CD4-positive, alpha-beta T cell treated with Interferon alpha-2 for 1 hour (primary cell): ENCODE measurements at regions not wholly inside any gene's neighbourhood (a gene's known extent, or its start where the extent isn't known, plus 50 kb on each side); places are given as distances from the start of the nearest gene placed in this dataset.
"Not testable (repeated sequence)": the region's sequence is repeated elsewhere in the genome, so short reads cannot be mapped to it uniquely, and the experiment has no call there.

ENCODE experiments used
- DNase-seq, 2 donors: peaks; one replicate each; pipeline ENCODE4 v3.0.0-alpha.2; 2020 to 2022

- no peak for DNase-seq
Measured at GRCh38 chr10:22158426-22158825, 59.4 kb downstream of the EBLN1 start.

- no peak for DNase-seq
Measured at GRCh38 chr10:22156750-22157149, 61.1 kb downstream of the EBLN1 start.

DNA sequence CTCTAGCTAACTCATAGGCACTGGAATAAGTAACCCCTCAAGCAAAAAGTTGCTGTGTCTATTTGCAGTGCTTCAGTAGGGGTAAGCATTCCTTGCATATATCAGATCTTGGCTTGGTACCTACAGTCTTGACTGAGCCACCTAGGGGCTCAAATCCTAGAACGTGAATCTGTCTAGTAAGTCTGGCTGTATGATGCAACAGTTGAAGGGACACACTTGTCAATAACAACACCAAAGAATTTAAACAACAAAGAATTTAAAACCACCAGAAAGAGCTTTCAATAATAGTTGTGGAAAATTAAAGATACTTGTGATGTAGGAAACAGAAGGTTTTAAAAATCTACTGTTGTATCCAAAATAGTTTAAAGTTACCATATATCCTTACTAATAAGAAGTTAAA is 65.4 kb downstream of the EBLN1 start:
- DNase-seq = no peak

DNA sequence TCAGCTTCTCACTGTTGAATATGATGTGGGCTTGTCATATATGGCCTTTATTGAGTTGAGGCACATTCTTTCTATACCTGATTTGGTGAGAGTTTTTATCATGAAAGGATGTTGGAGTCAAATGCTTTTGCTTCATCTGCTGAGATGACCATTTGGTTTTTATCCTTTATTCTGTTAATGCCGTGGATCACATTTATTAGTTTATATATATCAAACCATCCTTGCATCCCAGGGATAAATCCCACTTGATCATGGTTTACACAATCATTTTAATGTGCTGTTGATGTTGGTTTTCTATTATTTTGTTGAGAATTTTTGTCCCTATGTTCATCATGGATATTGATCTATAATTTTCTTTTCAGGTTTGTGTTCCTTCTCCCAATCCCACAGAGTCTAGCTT is 67.0 kb downstream of the EBLN1 start:
- DNase-seq = no peak

DNA sequence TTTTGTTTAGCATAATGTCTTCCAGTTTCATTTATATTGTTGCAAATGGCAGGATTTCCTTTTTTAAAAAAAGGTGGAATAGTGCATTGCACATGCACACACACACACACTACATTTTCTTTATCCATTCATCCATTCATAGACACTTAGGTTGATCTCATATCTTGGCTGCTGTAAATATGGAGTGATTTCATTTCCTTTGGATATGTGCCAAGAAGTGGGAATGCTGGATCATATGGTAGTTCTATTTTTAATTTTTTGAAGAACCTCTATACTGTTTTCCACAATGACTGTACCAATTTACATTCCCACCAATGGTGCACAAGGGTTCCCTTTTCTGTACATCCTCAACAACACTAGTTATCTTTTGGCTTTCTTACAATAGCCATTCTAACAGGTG is 68.9 kb downstream of the EBLN1 start:
- no peak for DNase-seq

DNA sequence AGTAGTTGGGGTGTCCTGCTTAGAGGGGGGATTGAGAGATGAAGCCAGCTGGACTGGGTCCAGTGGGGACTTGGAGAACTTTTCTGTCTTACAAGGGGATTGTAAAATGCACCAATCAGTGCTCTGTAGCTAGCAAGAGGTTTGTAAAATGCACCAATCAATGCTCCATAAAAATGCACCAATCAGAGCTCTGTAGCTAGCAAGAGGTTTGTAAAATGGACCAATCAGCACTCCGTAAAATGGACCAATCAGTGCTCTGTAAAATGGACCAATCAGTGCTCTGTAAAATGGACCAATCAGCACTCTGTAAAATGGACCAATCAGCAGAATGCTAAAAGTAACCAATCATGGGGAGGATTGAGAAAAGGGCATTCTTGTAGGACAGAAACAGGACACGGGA is 71.9 kb downstream of the EBLN1 start:
- DNase-seq = not testable (repeated sequence)

GRCh38 chr10:22137542-22137941 is 80.3 kb downstream of the EBLN1 start:
- DNase-seq = no peak

GRCh38 chr10:22135591-22135990 is 82.2 kb downstream of the EBLN1 start:
- no peak for DNase-seq

- no peak for DNase-seq
Measured at GRCh38 chr10:22133749-22134624, 83.8 kb downstream of the EBLN1 start.

GRCh38 chr10:22130824-22131223 is 87.0 kb downstream of the EBLN1 start:
- not testable (repeated sequence) for DNase-seq

- DNase-seq = not testable (repeated sequence)
Measured at GRCh38 chr10:22129612-22130011, 88.2 kb downstream of the EBLN1 start.

- DNase-seq = not testable (repeated sequence)
Measured at GRCh38 chr10:22121181-22121580, 96.6 kb downstream of the EBLN1 start.

GRCh38 chr10:22120072-22120471 is 97.7 kb downstream of the EBLN1 start:
- DNase-seq = not testable (repeated sequence)

DNA sequence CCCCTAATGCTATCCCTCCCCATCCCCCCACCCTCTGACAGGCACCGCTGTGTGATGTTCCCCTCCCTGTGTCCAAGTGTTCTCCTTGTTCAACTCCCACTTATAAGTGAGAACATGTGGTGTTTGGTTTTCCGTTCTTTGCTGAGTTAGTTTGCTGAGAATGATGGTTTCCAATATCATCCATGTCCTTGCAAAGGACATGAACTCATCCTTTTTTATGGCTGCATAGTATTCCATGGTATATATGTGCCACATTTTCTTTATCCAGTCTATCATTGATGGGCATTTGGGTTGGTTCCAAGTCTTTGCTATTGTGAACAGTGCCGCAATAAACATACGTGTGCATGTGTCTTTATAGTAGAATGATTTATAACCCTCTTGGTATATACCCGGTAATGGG is 98.2 kb downstream of the EBLN1 start:
- DNase-seq = not testable (repeated sequence)

DNA sequence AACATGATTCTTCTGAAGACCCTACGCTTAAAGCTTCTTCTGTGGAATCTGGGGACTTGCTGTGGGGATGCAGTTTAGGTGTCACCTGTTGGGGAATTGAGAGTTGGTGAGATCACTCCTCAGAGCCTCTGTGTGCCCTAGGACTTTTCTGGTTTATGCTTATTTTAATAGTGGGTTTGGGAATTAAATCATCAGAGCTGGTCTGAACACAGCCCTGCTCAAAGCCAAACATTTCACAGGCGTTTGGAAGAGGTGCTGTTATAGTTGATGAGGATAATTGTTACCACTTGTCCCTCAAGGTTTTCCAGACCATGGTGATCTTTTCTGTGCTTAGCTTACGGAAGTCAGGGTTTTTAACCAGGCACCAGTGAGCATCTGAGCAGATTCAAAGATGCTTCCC is 106.1 kb downstream of the EBLN1 start:
- DNase-seq = no peak

DNA sequence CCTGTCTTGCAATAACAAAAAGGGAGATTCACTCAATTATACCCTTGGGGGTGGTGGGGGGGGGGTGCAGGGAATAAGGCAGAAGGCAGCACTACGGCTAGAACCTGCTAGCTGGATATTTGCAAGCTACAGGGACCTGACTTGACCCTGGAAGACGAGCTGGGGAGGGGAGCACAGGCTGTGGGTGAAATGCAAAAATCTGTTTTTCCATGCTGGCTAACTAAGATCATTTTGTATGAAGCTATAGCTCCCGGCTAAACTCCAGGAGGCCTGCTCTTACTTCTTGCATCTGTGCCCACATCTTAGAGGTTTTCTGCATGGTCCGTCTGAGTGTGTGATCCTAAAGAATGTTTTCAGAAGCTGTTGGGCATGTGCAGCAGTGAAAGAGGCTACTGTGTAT is 106.6 kb downstream of the EBLN1 start:
- no peak for DNase-seq

DNA sequence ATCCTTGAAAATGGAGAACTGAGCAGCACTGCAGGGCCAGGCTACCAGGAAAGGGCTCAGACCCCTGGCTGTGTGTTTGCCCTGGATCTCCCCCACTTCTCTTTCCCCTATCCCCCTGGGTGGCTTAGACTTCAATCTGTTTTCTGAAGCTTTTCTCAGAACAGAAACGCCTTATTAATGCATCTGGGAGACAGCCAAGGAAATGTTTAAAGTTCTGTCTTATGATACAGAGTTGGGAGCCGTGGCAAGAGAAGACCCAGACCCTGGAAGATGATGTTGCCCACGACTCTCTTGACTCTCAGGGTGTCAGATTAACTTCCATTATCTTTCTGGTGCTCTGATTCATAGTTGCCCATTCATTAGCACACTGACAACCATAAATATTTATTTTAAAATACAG is 107.1 kb downstream of the EBLN1 start:
- no peak for DNase-seq

GRCh38 chr10:22105270-22105669 is 101.7 kb upstream of the DNAJC1 start:
- DNase-seq = no peak

DNA sequence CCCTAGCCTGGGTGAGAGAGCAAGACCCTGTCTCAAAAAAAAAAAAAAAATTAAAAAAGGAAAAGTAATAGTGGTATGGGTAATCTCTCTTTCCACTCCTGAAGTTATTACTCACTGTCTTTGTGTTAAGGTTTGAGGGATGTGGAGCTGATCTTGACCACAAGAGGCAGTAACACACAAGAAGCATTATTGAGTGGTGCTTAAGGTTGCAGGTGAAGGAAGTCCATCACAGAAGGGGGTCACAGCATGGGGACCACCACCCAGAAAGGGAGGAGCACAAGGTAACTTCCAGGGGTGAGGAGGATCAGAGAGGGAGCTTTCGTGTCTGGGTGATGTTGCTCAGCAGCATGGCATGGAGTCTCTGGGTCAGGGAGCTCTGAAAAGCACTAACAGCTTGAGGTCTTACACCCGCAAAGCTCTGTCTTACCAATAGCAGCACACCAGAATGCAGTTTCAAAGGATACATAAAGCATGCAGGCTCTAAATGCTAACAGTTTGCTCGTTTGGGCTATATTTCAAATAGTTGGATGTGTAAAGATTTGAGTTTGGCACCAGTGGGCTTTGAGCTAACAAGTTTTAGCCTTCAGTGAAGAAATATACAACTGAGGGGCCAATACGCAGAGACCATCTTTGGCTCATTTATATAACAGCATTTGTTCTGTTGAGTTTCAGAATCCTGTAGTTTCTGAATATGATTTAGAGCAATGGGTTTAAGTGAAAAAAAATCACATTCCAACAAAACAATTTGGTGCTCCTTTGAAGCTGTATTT is 100.4 kb upstream of the DNAJC1 start:
- DNase-seq = peak in 1 of 2 donors; percentile 16

- DNase-seq = no peak
Measured at GRCh38 chr10:22097696-22098095, 94.2 kb upstream of the DNAJC1 start.

GRCh38 chr10:22091260-22091659 is 87.7 kb upstream of the DNAJC1 start:
- DNase-seq = not testable (repeated sequence)

DNA sequence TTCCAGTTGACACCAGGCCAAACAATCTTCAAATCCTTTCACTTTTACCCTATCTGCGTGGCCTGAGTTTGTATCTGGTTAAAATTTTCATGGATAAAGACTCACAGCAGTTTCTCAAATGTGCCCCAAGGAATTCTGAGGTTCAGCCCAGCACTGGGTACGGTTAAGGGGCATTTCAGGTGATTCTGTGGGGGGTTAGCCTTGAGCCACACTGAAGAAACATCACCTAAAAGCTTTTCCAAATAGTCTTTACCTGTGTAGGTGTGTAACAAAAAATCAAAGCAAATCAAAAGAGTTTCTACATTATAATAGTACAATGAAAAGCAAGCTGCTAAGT is 83.8 kb upstream of the DNAJC1 start:
- no peak for DNase-seq

DNA sequence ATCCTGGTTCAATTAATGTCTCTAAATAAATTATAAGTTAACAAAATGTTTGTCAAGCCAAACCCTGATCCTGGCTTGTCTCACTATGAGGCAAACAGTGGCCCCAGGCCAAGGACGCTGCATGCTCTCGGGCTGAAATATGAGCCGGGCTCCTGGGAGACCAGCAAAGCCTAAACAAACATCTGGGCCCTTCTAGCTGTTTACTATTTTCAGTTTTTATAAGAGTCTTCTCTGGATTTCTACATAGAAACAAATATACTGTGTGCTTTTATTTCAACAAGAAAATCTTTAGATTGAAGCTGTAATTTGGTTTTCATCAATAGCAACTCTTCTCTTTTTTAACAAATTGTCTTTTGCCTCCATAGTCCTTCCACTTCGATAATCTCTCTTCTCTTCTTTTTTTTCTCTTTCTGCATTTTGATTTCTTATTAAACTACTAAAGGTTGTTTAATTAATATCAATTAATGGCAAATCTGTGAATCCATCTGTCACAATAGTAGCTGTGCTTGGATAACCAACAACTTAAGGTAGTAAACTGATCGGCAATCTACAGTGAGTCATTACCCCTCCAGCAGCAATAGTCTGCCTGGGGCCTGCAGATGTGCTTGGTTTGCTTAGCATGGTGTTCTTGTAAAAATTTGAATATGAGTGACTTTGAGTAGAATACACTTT is 83.3 kb upstream of the DNAJC1 start:
- no peak for DNase-seq

- DNase-seq = not testable (repeated sequence)
Measured at GRCh38 chr10:22079921-22080320, 76.4 kb upstream of the DNAJC1 start.
